ENCODE measurements at regions not wholly inside any gene's neighbourhood (a gene's known extent, or its start where the extent isn't known, plus 50 kb on each side); places are given as distances from the start of the nearest gene placed in this dataset.

- Mint-ChIP-seq H3K4me1 (peaks cover 31% of the 10 kb centered on the region), H3K4me3 (no peak overlapping the region), H3K36me3 (ENCODE audit: insufficient read depth) (no peaks in the 10 kb centered on the region), H3K27ac (ENCODE audit: low read depth) (no peak overlapping the region), H3K27me3 (no peaks in the 10 kb centered on the region), H3K9me3 (no peaks in the 10 kb centered on the region)
- DNase-seq (ENCODE audit: low spot score in 2 of 2), result no peak
- ATAC-seq (replicated peaks; ENCODE audit: extremely low read depth, poor library complexity, severe bottlenecking), result no peak
Observed at GRCh38 chr13:40149611-40150274, 494.3 kb downstream of the COG6 start.

- Mint-ChIP-seq H3K9me3 (no peaks in the 10 kb centered on the region), H3K36me3 (ENCODE audit: insufficient read depth) (no peaks in the 10 kb centered on the region), H3K4me1 (peaks cover 19% of the 10 kb centered on the region), H3K27ac (ENCODE audit: low read depth) (no peak overlapping the region), H3K4me3 (no peak overlapping the region), H3K27me3 (no peaks in the 10 kb centered on the region)
- DNase-seq (ENCODE audit: low spot score in 2 of 2), result no peak
- no peak for ATAC-seq (replicated peaks; ENCODE audit: extremely low read depth, poor library complexity, severe bottlenecking)
Observed at GRCh38 chr13:40151673-40152072, 496.2 kb downstream of the COG6 start.

- Mint-ChIP-seq H3K27me3 (no peaks in the 10 kb centered on the region), H3K9me3 (no peaks in the 10 kb centered on the region), H3K4me1 (peaks cover 16% of the 10 kb centered on the region), H3K36me3 (ENCODE audit: insufficient read depth) (no peaks in the 10 kb centered on the region), H3K27ac (ENCODE audit: low read depth) (no peak overlapping the region), H3K4me3 (no peak overlapping the region)
- DNase-seq (ENCODE audit: low spot score in 2 of 2) (no peak), ATAC-seq (replicated peaks; ENCODE audit: extremely low read depth, poor library complexity, severe bottlenecking) (no peak)
Observed at GRCh38 chr13:40152145-40152544, 496.7 kb downstream of the COG6 start.

DNA sequence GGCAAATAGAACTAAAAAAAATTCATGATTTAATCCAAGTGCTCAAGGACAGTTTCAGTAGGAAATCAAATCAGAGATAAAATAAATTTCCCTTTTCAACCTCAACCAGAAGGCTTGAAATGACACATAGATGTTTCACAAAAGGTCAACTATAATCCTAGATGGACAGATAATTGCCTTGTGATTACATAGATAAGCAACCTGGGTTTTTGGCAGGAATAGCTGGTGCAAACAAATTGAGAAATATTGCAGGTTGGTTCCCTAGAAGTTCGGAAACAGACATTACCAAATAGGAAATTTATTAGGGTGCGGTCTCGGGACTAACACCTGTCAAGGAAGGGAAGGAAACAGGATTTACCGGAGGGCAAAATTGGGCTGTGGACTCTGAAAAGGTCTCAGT is 497.5 kb downstream of the COG6 start:
- no peak overlapping the region for H3K4me3 Mint-ChIP-seq
- no peak overlapping the region for H3K27ac Mint-ChIP-seq (ENCODE audit: low read depth)

DNA sequence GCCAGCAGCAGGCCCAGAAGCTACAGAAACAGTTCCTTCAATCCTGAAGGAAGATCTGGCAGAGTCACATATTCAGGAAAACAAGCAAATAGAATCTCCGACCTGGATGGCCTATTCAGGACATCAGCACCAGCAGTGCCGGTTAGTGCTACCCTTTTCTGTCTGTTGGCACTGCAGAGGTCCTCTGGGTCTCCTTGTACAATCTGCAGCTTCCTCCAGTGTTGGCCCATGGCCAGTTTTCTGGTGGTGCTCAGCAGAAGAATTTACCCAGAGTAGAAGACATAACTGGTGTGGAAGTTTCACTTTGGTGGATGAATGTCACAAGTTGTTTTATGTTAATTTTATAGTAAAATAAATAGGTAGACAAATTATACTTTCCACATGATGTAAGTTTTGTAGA is 498.1 kb downstream of the COG6 start:
- no peak overlapping the region for H3K4me3 Mint-ChIP-seq
- no peak overlapping the region for H3K27ac Mint-ChIP-seq (ENCODE audit: low read depth)
- no peaks in the 10 kb centered on the region for H3K27me3 Mint-ChIP-seq
- no peaks in the 10 kb centered on the region for H3K9me3 Mint-ChIP-seq
- no peak for ATAC-seq (replicated peaks; ENCODE audit: extremely low read depth, poor library complexity, severe bottlenecking)
- H3K4me1 Mint-ChIP-seq, result peaks cover 12% of the 10 kb centered on the region
- no peak for DNase-seq (ENCODE audit: low spot score in 2 of 2)
- H3K36me3 Mint-ChIP-seq (ENCODE audit: insufficient read depth), result no peaks in the 10 kb centered on the region

More for the DNA sequence above, 497.5 kb downstream of the COG6 start:
- ATAC-seq (replicated peaks; ENCODE audit: extremely low read depth, poor library complexity, severe bottlenecking) (no peak), DNase-seq (ENCODE audit: low spot score in 2 of 2) (no peak)
- Mint-ChIP-seq H3K4me1 (peaks cover 16% of the 10 kb centered on the region), H3K36me3 (ENCODE audit: insufficient read depth) (no peaks in the 10 kb centered on the region), H3K9me3 (no peaks in the 10 kb centered on the region), H3K27me3 (no peaks in the 10 kb centered on the region)

DNA sequence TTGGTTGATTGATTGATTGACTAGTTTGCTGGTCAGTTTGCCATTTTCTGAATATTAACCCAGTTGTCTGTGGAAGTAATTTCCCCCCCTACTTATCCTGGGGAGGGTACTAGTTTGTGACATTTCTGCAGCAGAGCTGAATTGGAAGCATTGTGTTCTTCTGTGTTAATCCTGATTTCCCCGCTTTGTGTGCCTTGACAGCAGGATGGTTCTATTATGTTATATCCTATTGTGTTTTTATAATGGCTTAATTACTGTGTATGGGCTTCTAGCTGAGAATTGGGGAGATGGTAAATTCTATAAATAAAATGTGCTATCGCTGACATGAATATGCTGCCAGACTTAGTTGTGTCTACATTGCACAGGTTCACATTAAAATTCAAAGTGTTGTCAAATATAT is 499.7 kb downstream of the COG6 start:
- Mint-ChIP-seq H3K4me3 (no peak overlapping the region), H3K4me1 (peaks cover 5% of the 10 kb centered on the region), H3K27ac (ENCODE audit: low read depth) (no peak overlapping the region), H3K36me3 (ENCODE audit: insufficient read depth) (no peaks in the 10 kb centered on the region), H3K9me3 (no peaks in the 10 kb centered on the region), H3K27me3 (no peaks in the 10 kb centered on the region)
- DNase-seq (ENCODE audit: low spot score in 2 of 2) (no peak), ATAC-seq (replicated peaks; ENCODE audit: extremely low read depth, poor library complexity, severe bottlenecking) (no peak)

DNA sequence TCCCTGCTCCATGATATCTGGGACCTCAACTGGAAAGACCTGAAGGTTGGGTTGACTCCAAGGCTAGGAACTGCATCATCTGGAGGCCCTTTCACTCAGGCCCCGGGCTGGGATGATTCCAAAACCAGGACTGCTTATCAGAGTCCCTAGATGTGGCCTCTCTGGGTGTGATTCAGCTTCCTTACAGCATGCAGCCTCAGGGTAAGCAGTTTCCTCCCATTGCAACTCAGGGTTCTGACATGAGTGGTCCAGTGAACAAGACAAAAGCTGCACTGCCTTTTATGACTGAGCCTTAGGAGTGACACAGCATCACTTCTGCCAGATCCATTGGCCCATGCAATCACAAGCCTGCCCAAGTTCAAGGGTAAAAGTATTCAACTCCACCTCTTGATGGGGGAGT is 502.8 kb downstream of the COG6 start:
- no peaks in the 10 kb centered on the region for H3K36me3 Mint-ChIP-seq (ENCODE audit: insufficient read depth)
- no peak for DNase-seq (ENCODE audit: low spot score in 2 of 2)
- no peaks in the 10 kb centered on the region for H3K9me3 Mint-ChIP-seq
- H3K4me1 Mint-ChIP-seq, result no peaks in the 10 kb centered on the region
- no peaks in the 10 kb centered on the region for H3K27me3 Mint-ChIP-seq
- no peak overlapping the region for H3K4me3 Mint-ChIP-seq
- H3K27ac Mint-ChIP-seq (ENCODE audit: low read depth), result no peak overlapping the region
- ATAC-seq (replicated peaks; ENCODE audit: extremely low read depth, poor library complexity, severe bottlenecking), result no peak

DNA sequence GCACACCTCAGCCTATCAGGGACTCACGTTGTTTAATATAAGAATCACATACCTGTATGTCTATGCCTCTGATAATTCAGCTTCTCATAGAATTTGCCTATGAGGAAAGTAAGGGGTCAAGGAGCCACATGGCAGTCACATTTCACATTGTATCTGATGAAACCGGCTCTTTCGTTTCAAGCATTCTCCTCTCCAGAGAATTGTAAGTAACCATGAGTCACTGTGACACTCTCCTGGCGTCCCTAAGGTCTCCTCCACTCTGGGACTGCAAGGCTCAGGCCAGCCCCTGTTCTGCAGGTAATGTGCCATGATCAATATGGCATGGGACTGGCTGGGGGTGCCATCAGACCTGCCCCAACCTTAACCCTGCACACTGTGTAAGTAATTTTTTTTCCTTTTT is 503.3 kb downstream of the COG6 start:
- Mint-ChIP-seq H3K4me1 (no peaks in the 10 kb centered on the region), H3K27me3 (no peaks in the 10 kb centered on the region), H3K9me3 (no peaks in the 10 kb centered on the region), H3K36me3 (ENCODE audit: insufficient read depth) (no peaks in the 10 kb centered on the region), H3K27ac (ENCODE audit: low read depth) (no peak overlapping the region), H3K4me3 (no peak overlapping the region)
- DNase-seq (ENCODE audit: low spot score in 2 of 2) (no peak), ATAC-seq (replicated peaks; ENCODE audit: extremely low read depth, poor library complexity, severe bottlenecking) (no peak)

GRCh38 chr13:40159736-40160135 is 504.3 kb downstream of the COG6 start:
- ATAC-seq (replicated peaks; ENCODE audit: extremely low read depth, poor library complexity, severe bottlenecking) (no peak), DNase-seq (ENCODE audit: low spot score in 2 of 2) (no peak)
- H3K27me3 Mint-ChIP-seq, result no peaks in the 10 kb centered on the region
- no peaks in the 10 kb centered on the region for H3K36me3 Mint-ChIP-seq (ENCODE audit: insufficient read depth)
- H3K27ac Mint-ChIP-seq (ENCODE audit: low read depth), result no peak overlapping the region
- no peak overlapping the region for H3K4me3 Mint-ChIP-seq
- no peaks in the 10 kb centered on the region for H3K9me3 Mint-ChIP-seq
- H3K4me1 Mint-ChIP-seq, result no peaks in the 10 kb centered on the region

DNA sequence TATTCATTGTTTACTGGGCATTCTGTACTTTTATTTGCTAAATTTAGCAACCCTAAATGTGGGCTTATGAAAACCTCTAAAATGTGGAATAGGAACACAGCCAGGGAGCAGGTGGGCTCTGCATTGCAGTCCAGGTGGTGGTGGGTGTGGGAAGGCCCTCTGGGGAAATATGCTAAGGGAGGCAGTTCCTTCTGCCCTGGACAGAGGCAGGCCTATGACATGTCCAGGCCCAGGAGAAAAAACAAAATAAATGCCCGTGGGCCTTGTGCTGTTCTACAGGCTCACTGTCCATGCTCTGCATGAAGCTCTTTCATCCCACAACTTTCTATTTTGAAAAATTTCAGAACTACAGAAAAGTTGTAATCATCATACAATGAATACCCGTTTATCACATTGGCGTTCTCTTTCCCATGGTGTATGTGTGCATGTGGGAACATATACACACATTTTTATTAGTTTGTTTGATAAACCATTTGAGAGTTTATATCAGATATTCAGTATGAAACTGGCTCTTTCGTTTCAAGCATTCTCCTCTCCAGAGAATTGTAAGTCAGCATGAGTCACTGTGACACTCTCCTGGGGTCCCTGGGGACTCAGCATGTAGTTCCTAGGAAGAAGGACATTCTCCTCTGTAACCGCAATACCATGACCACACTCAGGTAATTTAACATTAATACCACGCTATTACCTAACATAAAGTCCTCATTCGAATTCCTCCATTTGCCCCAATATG is 505.3 kb downstream of the COG6 start:
- H3K27ac Mint-ChIP-seq (ENCODE audit: low read depth), result no peak overlapping the region
- ATAC-seq (replicated peaks; ENCODE audit: extremely low read depth, poor library complexity, severe bottlenecking) (no peak), DNase-seq (ENCODE audit: low spot score in 2 of 2) (no peak)
- no peaks in the 10 kb centered on the region for H3K9me3 Mint-ChIP-seq
- H3K4me1 Mint-ChIP-seq, result no peaks in the 10 kb centered on the region
- no peaks in the 10 kb centered on the region for H3K36me3 Mint-ChIP-seq (ENCODE audit: insufficient read depth)
- no peak overlapping the region for H3K4me3 Mint-ChIP-seq
- H3K27me3 Mint-ChIP-seq, result no peaks in the 10 kb centered on the region

DNA sequence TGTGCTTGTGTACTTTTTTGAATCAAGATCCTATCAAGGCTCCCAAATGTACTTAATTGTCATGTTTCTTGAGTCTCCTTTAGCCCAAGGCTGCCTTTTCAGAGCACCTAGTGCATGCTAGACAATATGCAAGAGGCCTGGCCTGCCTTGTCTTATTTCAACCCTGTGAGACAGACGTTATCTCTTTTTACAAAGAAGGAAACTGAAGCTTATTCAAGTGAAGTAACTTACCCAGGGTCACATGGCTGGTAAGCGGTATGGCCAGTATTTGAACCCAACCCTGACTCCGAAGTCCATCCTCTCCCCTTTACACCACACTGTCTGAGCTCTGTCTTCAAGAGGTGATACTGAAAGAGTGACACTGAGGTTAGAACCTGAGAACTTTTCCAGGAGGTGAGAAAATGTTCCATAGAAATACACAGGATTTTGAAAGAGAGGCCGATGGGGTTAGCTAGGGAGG is 505.1 kb downstream of the FOXO1 start:
- Mint-ChIP-seq H3K9me3 (no peaks in the 10 kb centered on the region), H3K27ac (ENCODE audit: low read depth) (no peak overlapping the region), H3K36me3 (ENCODE audit: insufficient read depth) (no peaks in the 10 kb centered on the region), H3K4me1 (no peaks in the 10 kb centered on the region), H3K27me3 (no peaks in the 10 kb centered on the region), H3K4me3 (no peak overlapping the region)
- DNase-seq (ENCODE audit: low spot score in 2 of 2), result no peak
- no peak for ATAC-seq (replicated peaks; ENCODE audit: extremely low read depth, poor library complexity, severe bottlenecking)

- Mint-ChIP-seq H3K36me3 (ENCODE audit: insufficient read depth) (no peaks in the 10 kb centered on the region), H3K4me1 (no peaks in the 10 kb centered on the region), H3K27me3 (no peaks in the 10 kb centered on the region), H3K9me3 (no peaks in the 10 kb centered on the region), H3K4me3 (no peak overlapping the region), H3K27ac (ENCODE audit: low read depth) (no peak overlapping the region)
- ATAC-seq (replicated peaks; ENCODE audit: extremely low read depth, poor library complexity, severe bottlenecking), result no peak
- DNase-seq (ENCODE audit: low spot score in 2 of 2), result no peak
Observed at GRCh38 chr13:40161931-40162330, 504.5 kb downstream of the FOXO1 start.

Measured in central memory CD8-positive, alpha-beta T cell (primary cell).